ENCODE measurements at regions not wholly inside any gene's neighbourhood (a gene's known extent, or its start where the extent isn't known, plus 50 kb on each side); places are given as distances from the start of the nearest gene placed in this dataset.
A peak's percentile ranks its signal among the peaks of the same experiment; 100 is the strongest.

- Mint-ChIP-seq H3K27ac (no peak overlapping the region), H3K27me3 (ENCODE audit: insufficient read depth, low read depth, poor library complexity) (peaks cover 5% of the 10 kb centered on the region), H3K4me1 (0 out of 3 replicates have a peak, but pooled peaks cover 3% of the 10 kb centered on the region), H3K4me3 (no peak overlapping the region), H3K36me3 (ENCODE audit: low read depth) (peaks cover 38% of the 10 kb centered on the region; the same call in 2 of the 3 replicates), H3K9me3 (peaks cover 87% of the 10 kb centered on the region)
- TF ChIP-seq CREB1 (CRISPR knock-in tag; IDR thresholded peaks at IDR 0.05; ENCODE audit: low read depth) (no peak), ZNF331 (CRISPR knock-in tag; IDR thresholded peaks at IDR 0.05; ENCODE audit: low read depth) (no peak), STAT1 (IDR thresholded peaks at IDR 0.05; ENCODE audit: unreplicated experiment) (no peak), EZH2 (IDR thresholded peaks at IDR 0.05; ENCODE audit: low read depth, unreplicated experiment) (no peak), CTCF (conservative IDR thresholded peaks at IDR 0.05; ENCODE audit: low read depth in 2 of 2) (no peak), POLR2AphosphoS5 (IDR thresholded peaks at IDR 0.05; ENCODE audit: low read depth) (no peak), EZH2phosphoT487 (IDR thresholded peaks at IDR 0.05; ENCODE audit: unreplicated experiment) (no peak), REST (IDR thresholded peaks at IDR 0.05; ENCODE audit: unreplicated experiment) (no peak), ZNF462 (CRISPR knock-in tag; IDR thresholded peaks at IDR 0.05) (no peak)
- Histone ChIP-seq H2AFZ (no peak overlapping the region), H3K4me1 (ENCODE audit: insufficient read depth) (peaks cover 21% of the 10 kb centered on the region), H4K20me1 (replicated peaks; ENCODE audit: insufficient read depth) (no peaks in the 10 kb centered on the region), H3K27me3 (ENCODE audit: insufficient read depth) (no peaks in the 10 kb centered on the region), H3K27ac (ENCODE audit: low read depth) (no peak overlapping the region), H3F3A (replicated peaks; ENCODE audit: low read depth) (no peaks in the 10 kb centered on the region; the same call in 1 of the 2 replicates), H3K9me2 (ENCODE audit: insufficient read depth) (no peaks in the 10 kb centered on the region), H3K4me3 (0 out of 2 replicates have a peak overlapping the region, but pooled peaks have one; percentile 26), H3K4me2 (peak overlapping the region; percentile 62; the same call in 1 of the 2 replicates), H3K36me3 (ENCODE audit: insufficient read depth) (no peaks in the 10 kb centered on the region), H3K79me2 (replicated peaks; ENCODE audit: insufficient read depth) (no peaks in the 10 kb centered on the region)
- ATAC-seq (peak; percentile 46; the same call in 2 of the 3 replicates), DNase-seq (ENCODE audit: low spot score) (peak; percentile 39)
These were observed 219.9 kb downstream of the SHOX start for GRCh38 chrX:850471-850916.

Measured in GM23338 (cell line).